Muscle layer of duodenum (tissue), 2 donors: ENCODE measurements at regions not wholly inside any gene's neighbourhood (a gene's known extent, or its start where the extent isn't known, plus 50 kb on each side); places are given as distances from the start of the nearest gene placed in this dataset.
"Not testable (repeated sequence)": the region's sequence is repeated elsewhere in the genome, so short reads cannot be mapped to it uniquely, and the experiment has no call there.

Source experiments
- H3K27ac ChIP-seq: one replicate; pipeline ENCODE4 v1.7.0; 2013; ENCODE audit warnings: mild to moderate bottlenecking, low read length
- H3K27me3 ChIP-seq: one replicate; pipeline ENCODE4 v1.7.0; 2013; ENCODE audit warnings: low read depth, mild to moderate bottlenecking, control low read depth, low read length
- H3K36me3 ChIP-seq, 2 donors: one replicate each; pipeline ENCODE4 v1.7.0; 2013; ENCODE audit warnings: low read length in 2 of 2, control low read depth in 1 of 2, mild to moderate bottlenecking in 1 of 2; ENCODE audit not compliant: insufficient read depth in 2 of 2, control insufficient read depth in 1 of 2
- H3K4me1 ChIP-seq, 2 donors: one replicate each; pipeline ENCODE4 v1.7.0; 2013; ENCODE audit warnings: low read length in 2 of 2, mild to moderate bottlenecking in 2 of 2, control low read depth in 1 of 2, moderate library complexity in 1 of 2; ENCODE audit not compliant: insufficient read depth in 2 of 2, control insufficient read depth in 1 of 2
- H3K4me3 ChIP-seq, 2 donors: one replicate each; pipeline ENCODE4 v1.7.0; 2013; ENCODE audit warnings: low read length in 2 of 2, low read depth in 1 of 2, mild to moderate bottlenecking in 1 of 2
- H3K9me3 ChIP-seq, 2 donors: one replicate each; pipeline ENCODE4 v1.7.0; 2013; ENCODE audit warnings: low read length in 2 of 2, control low read depth in 1 of 2, mild to moderate bottlenecking in 1 of 2; ENCODE audit not compliant: control insufficient read depth in 1 of 2
- donor health status: healthy.

- not testable (repeated sequence) for H3K9me3 ChIP-seq
These were observed 210.5 kb downstream of the BCL2L11 start for GRCh38 chr2:111331099-111331724.

GRCh38 chr2:111335220-111335907, 214.7 kb downstream of the BCL2L11 start:
- H3K9me3 ChIP-seq, H3K36me3 ChIP-seq, H3K4me1 ChIP-seq, H3K27me3 ChIP-seq, H3K4me3 ChIP-seq, H3K27ac ChIP-seq: not testable (repeated sequence)

More at GRCh38 chr2:111331099-111331724, 210.5 kb downstream of the BCL2L11 start:
- not testable (repeated sequence) for H3K27me3 ChIP-seq, H3K4me1 ChIP-seq, H3K4me3 ChIP-seq, H3K27ac ChIP-seq, H3K36me3 ChIP-seq

- not testable (repeated sequence) for H3K27ac ChIP-seq, H3K27me3 ChIP-seq, H3K4me1 ChIP-seq
These were observed 217.8 kb downstream of the BCL2L11 start for GRCh38 chr2:111338474-111338873.

GRCh38 chr2:111339476-111339875, 218.8 kb downstream of the BCL2L11 start:
- not testable (repeated sequence) for H3K27me3 ChIP-seq, H3K4me1 ChIP-seq, H3K36me3 ChIP-seq, H3K4me3 ChIP-seq, H3K27ac ChIP-seq, H3K9me3 ChIP-seq

More at GRCh38 chr2:111338474-111338873, 217.8 kb downstream of the BCL2L11 start:
- not testable (repeated sequence) for H3K36me3 ChIP-seq, H3K4me3 ChIP-seq, H3K9me3 ChIP-seq

GRCh38 chr2:111344590-111344989, 223.9 kb downstream of the BCL2L11 start:
- not testable (repeated sequence) for H3K36me3 ChIP-seq, H3K9me3 ChIP-seq, H3K4me1 ChIP-seq, H3K27me3 ChIP-seq, H3K27ac ChIP-seq, H3K4me3 ChIP-seq

GRCh38 chr2:111345439-111345838, 224.7 kb downstream of the BCL2L11 start:
- not testable (repeated sequence) for H3K9me3 ChIP-seq, H3K4me3 ChIP-seq, H3K27ac ChIP-seq, H3K4me1 ChIP-seq, H3K27me3 ChIP-seq, H3K36me3 ChIP-seq

GRCh38 chr2:111346018-111346930, 225.6 kb downstream of the BCL2L11 start:
- not testable (repeated sequence) for H3K36me3 ChIP-seq, H3K27me3 ChIP-seq, H3K4me1 ChIP-seq, H3K4me3 ChIP-seq, H3K9me3 ChIP-seq, H3K27ac ChIP-seq

GRCh38 chr2:111347695-111348094, 227.0 kb downstream of the BCL2L11 start:
- not testable (repeated sequence) for H3K36me3 ChIP-seq, H3K27me3 ChIP-seq, H3K4me3 ChIP-seq, H3K4me1 ChIP-seq, H3K9me3 ChIP-seq, H3K27ac ChIP-seq

GRCh38 chr2:111348316-111348715, 227.6 kb downstream of the BCL2L11 start:
- H3K4me1 ChIP-seq, H3K27ac ChIP-seq, H3K27me3 ChIP-seq, H3K4me3 ChIP-seq, H3K9me3 ChIP-seq, H3K36me3 ChIP-seq: not testable (repeated sequence)

- not testable (repeated sequence) for H3K27me3 ChIP-seq, H3K4me3 ChIP-seq, H3K9me3 ChIP-seq, H3K4me1 ChIP-seq, H3K36me3 ChIP-seq, H3K27ac ChIP-seq
These were observed 234.5 kb downstream of the BCL2L11 start for GRCh38 chr2:111355022-111355817.
